Retina (tissue), 1 donor: ENCODE measurements at regions not wholly inside any gene's neighbourhood (a gene's known extent, or its start where the extent isn't known, plus 50 kb on each side); places are given as distances from the start of the nearest gene placed in this dataset.

Experiments
- DNase-seq: peaks from one replicate; pipeline ENCODE4 v3.0.0-alpha.2; 2016

DNA sequence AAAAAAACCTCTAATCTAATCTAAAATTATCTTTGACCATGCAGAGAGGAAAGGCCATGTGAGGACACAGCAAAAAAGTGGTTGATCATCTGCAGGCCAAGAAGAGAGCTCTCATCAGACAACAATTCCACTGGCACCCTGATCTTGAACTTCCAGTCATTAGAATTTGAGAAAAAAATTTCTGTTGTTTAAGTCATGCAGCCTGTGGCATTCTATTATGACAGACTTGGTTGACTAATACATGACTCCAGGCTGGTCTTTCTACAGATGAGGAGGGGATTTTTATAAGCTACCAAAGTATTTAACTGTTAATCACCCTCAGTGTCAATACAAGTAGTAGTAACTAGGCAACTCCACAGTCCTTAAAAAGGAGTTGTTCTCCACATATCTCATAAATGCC lies 358.5 kb upstream of the RGMB start:
- no peak for DNase-seq

GRCh38 chr5:98415663-98416062 lies 357.8 kb upstream of the RGMB start:
- no peak for DNase-seq

- no peak for DNase-seq
These were observed 356.9 kb upstream of the RGMB start for GRCh38 chr5:98416541-98416940.

- DNase-seq = no peak
These were observed 353.6 kb upstream of the RGMB start for GRCh38 chr5:98419825-98420224.

DNA sequence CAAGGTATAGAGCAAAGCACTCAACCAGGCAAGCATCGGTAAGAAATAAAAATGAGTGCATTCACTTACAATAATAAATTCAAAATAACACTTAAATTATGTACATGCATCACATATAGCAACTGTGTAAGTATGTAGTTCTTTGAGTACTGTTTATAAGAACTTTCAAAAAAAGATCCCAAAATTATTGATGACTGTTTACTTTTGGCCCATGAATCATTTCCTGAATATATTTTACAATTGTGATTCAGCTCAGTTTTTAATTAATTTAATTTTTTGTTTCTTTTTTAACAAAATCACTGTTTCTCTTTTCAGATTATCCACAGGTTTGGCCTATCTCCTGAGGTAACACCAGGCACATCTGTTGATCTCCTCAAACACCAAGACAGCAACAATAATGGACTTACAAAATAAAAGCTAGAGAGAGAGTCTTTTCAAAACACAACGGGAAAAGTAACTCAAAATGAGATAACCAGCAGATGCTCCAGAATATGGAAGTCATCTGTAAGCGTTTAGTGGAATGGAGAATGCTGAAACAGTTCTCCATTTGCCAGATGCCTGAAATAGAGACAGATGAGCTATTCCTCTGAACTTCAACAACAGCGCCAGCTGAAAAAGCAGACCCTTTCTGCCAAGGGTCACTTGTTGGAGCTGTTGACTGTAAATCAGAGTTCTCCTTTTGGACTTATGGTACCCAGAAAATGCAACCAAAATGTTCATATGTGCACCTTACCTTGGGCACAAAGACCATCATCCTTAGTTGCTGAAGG lies 348.6 kb upstream of the RGMB start:
- no peak for DNase-seq

DNA sequence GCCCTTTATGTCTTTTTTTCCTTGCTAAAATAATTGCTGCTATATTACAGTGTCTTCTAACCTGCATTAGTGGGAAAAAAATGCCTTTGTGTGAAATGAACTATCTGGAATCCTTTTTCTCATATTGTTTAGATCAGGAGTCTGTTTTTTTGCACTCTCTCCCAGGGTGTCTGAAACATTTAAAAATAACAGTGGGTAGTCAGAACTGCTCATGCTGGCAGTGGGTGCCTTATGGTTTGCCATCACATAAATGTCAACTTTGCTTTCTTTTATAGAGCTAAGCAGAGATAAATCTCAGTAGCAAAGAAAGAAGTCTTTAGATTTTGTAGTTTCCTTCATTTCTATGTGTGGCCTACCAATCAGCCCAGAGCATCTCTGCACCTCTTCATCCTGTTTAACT lies 347.8 kb upstream of the RGMB start:
- DNase-seq = no peak

- no peak for DNase-seq
These were observed 344.7 kb upstream of the RGMB start for GRCh38 chr5:98428806-98429205.

DNA sequence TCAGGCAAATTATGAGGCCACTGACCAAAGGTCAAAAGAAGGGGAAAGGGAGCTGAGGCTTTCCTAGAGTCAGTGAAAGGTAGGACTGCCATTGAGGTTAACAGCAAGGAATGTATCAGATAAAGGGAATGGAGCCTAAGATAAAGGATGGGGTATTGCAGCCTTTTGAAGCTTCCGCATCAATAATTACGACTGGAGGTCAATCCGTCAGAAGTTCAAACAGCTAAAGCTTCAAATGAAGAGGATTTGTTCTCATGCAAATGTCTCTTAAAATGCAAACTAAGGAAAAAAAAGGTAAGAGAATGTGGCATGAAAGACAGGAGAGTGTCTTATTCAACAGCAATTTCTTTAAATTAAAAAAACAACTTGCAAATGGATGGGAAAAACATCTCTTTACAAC lies 341.1 kb upstream of the RGMB start:
- no peak for DNase-seq

GRCh38 chr5:98433022-98433421 lies 340.4 kb upstream of the RGMB start:
- no peak for DNase-seq

- no peak for DNase-seq
These were observed 339.8 kb upstream of the RGMB start for GRCh38 chr5:98433673-98434072.

DNA sequence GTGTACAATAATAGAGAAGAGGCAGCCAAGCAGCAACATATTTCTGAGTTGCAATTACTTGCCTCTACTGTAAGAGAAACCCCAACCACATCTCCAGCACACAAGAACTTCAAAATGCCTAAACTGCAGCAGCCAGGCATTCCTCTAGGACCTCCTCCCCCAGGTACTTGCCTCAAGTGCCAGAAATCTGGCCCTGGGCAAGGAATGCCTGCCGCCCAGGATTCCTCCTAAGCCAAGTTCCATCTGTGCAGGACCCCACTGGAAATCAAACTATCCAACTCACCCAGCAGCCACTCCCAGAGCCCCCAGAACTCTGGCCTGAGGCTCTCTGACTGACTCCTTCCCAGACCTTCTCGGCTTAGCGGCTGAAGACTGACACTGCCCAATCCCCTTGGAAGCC lies 336.8 kb upstream of the RGMB start:
- no peak for DNase-seq

GRCh38 chr5:98442448-98442847 lies 331.0 kb upstream of the RGMB start:
- DNase-seq = no peak

- no peak for DNase-seq
These were observed 329.6 kb upstream of the RGMB start for GRCh38 chr5:98443881-98444280.

DNA sequence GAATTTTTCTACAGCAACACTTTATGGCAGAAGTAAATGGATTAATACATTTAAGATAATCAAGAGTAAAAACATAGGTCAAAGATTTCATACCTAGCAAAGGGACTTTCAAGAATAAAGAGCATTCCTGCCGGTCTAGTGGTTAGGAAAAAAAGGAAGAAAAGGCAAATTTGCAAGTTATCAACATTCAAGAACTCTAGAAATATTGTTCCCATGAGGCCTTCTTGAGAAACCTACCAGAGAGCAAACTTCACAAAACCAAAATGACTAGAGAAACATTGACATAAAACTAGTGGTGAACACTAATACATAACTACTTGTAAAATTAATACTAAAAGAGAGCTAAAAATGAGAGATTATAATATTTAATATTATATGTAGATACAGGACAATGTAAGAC lies 320.2 kb upstream of the RGMB start:
- no peak for DNase-seq

GRCh38 chr5:98454407-98454806 lies 319.1 kb upstream of the RGMB start:
- no peak for DNase-seq

GRCh38 chr5:98454904-98455303 lies 318.6 kb upstream of the RGMB start:
- DNase-seq = no peak

DNA sequence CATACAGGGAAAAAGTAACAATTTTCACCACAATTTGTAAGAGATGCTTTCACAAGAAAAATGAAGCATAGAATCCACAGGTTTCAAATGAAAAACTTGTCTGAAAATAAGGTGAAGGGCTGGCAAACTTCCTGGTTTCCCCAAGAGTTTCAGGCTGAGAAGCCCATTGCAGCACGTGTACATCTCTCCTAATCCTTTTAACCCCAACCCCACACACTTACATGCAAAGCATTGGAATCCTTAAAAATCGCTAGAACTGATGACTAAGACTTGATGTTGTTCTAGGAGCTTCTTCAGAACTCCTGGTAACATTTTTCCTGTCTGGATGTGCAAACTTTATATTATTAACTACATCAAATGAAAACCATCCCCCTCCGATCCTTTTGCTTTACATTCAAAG lies 317.8 kb upstream of the RGMB start:
- DNase-seq = no peak

GRCh38 chr5:98458004-98458403 lies 315.5 kb upstream of the RGMB start:
- no peak for DNase-seq

GRCh38 chr5:98458726-98459125 lies 314.7 kb upstream of the RGMB start:
- no peak for DNase-seq

DNA sequence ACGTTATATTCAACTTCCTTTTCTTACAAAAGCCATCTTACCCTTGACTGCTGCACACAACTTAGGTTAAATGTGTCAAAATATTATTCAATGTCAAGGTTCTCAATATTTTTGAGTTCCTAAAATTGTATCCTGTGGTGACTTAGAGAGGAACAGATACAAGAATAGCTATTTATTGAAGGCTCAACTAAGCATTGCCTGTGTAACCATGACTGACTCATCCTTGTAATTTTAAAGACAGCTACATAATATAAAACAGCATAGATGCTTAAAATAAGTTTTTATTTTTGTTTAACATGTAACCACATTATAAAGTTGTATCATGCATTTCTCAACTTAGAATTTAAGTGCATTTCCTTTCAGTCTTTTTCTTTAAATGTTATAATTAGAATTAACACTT lies 312.9 kb upstream of the RGMB start:
- no peak for DNase-seq

DNA sequence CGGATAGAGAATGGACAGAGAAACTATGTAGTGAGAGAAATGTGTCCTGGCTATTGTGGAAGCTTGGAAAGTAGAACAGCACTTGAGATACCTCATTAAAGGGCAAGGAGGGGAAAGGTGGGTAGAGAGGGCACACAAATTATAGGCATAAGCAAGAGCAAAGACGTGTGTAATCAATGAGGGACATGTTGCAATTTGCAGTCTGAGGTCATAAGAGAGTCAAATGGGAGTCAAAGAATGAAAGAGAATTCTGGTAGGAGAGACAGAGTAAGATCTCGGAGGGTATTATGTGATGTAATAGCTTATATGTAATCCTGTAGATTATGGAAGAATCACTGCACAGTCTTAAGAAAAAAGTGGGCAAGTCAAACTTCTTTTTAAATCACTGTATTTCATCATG lies 312.0 kb upstream of the RGMB start:
- DNase-seq = no peak

- no peak for DNase-seq
These were observed 310.2 kb upstream of the RGMB start for GRCh38 chr5:98463222-98463621.

- no peak for DNase-seq
These were observed 309.8 kb upstream of the RGMB start for GRCh38 chr5:98463676-98464075.

- DNase-seq = no peak
These were observed 308.6 kb upstream of the RGMB start for GRCh38 chr5:98464737-98465330.
